Mucosa of rectum (tissue), 2 donors: ENCODE measurements at regions not wholly inside any gene's neighbourhood (a gene's known extent, or its start where the extent isn't known, plus 50 kb on each side); places are given as distances from the start of the nearest gene placed in this dataset.

Experiments
- H3K27ac ChIP-seq, 2 donors: one replicate each; pipeline ENCODE4 v1.7.0; 2013; ENCODE audit warnings: inconsistent platforms in 2 of 2, low read depth in 2 of 2, low read length in 2 of 2
- H3K27me3 ChIP-seq, 2 donors: one replicate each; pipeline ENCODE4 v1.7.0; 2013; ENCODE audit warnings: low read length in 2 of 2; ENCODE audit not compliant: control insufficient read depth in 2 of 2, insufficient read depth in 2 of 2
- H3K36me3 ChIP-seq, 2 donors: one replicate each; pipeline ENCODE4 v1.7.0; 2013; ENCODE audit warnings: low read length in 2 of 2; ENCODE audit not compliant: control insufficient read depth in 2 of 2, insufficient read depth in 2 of 2
- H3K4me1 ChIP-seq, 2 donors: one replicate each; pipeline ENCODE4 v1.7.0; 2013; ENCODE audit warnings: low read length in 2 of 2, mild to moderate bottlenecking in 1 of 2; ENCODE audit not compliant: control insufficient read depth in 2 of 2, insufficient read depth in 2 of 2
- H3K4me3 ChIP-seq, 2 donors: one replicate each; pipeline ENCODE4 v1.7.0; 2013; ENCODE audit warnings: low read length in 2 of 2
- H3K9ac ChIP-seq, 2 donors: one replicate each; pipeline ENCODE4 v1.7.0; 2013; ENCODE audit warnings: low read length in 2 of 2, low read depth in 1 of 2, mild to moderate bottlenecking in 1 of 2
- H3K9me3 ChIP-seq, 2 donors: one replicate each; pipeline ENCODE4 v1.7.0; 2013; ENCODE audit warnings: low read length in 2 of 2; ENCODE audit not compliant: control insufficient read depth in 2 of 2
- donor health status: healthy.
- donor health status: Normal muscosa, but diverticular disease.

GRCh38 chr12:19778797-19779196 lies 339.5 kb downstream of the AEBP2 start:
- no peaks in the 10 kb centered on the region for H3K9me3 ChIP-seq
- H3K4me1 ChIP-seq = no peaks in the 10 kb centered on the region
- H3K27ac ChIP-seq = no peak overlapping the region
- H3K36me3 ChIP-seq = no peaks in the 10 kb centered on the region
- H3K9ac ChIP-seq = no peak overlapping the region
- H3K4me3 ChIP-seq = no peak overlapping the region
- no peaks in the 10 kb centered on the region for H3K27me3 ChIP-seq

DNA sequence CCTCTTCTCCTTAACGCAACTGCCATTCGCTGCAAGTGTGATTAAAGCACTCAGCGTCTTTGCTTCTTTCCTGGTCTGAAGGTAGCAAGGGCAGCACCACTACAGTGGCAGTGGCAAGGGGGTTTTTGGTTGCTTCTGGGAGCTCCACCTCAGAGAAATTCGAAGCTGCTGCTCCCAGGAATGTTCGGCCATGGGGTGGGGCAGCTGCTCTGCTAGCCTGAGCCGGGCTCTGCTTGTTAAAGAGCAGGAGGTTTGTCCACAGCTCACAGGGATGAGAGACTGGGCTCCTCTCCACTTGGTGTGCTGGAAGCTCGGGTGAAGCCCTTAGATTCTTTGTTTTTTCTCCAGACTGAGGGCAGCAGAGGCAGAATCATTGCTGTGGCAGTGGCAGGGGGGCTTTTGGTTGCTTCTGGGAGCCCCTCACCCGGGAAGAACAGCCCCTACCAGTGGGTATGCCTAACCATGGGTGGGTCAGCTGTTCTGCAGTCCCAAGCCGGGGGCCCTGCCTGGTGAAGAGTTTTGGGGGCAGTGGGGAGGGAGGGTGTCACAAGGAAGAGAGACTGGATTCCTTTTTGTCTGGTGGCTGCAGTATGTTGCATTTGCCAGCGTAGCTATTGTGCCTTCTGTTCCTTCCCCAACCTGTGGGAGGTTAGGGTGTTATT lies 340.2 kb downstream of the AEBP2 start:
- no peaks in the 10 kb centered on the region for H3K9me3 ChIP-seq
- H3K4me3 ChIP-seq = no peak overlapping the region
- H3K27ac ChIP-seq = no peak overlapping the region

GRCh38 chr12:19780460-19780859 lies 341.2 kb downstream of the AEBP2 start:
- Histone ChIP-seq H3K4me3 (no peak overlapping the region), H3K9ac (no peak overlapping the region), H3K36me3 (no peaks in the 10 kb centered on the region), H3K27me3 (no peaks in the 10 kb centered on the region), H3K4me1 (no peaks in the 10 kb centered on the region), H3K27ac (no peak overlapping the region), H3K9me3 (no peaks in the 10 kb centered on the region)

More for the DNA sequence above, 340.2 kb downstream of the AEBP2 start:
- H3K4me1 ChIP-seq = no peaks in the 10 kb centered on the region
- no peaks in the 10 kb centered on the region for H3K36me3 ChIP-seq
- no peak overlapping the region for H3K9ac ChIP-seq
- no peaks in the 10 kb centered on the region for H3K27me3 ChIP-seq

DNA sequence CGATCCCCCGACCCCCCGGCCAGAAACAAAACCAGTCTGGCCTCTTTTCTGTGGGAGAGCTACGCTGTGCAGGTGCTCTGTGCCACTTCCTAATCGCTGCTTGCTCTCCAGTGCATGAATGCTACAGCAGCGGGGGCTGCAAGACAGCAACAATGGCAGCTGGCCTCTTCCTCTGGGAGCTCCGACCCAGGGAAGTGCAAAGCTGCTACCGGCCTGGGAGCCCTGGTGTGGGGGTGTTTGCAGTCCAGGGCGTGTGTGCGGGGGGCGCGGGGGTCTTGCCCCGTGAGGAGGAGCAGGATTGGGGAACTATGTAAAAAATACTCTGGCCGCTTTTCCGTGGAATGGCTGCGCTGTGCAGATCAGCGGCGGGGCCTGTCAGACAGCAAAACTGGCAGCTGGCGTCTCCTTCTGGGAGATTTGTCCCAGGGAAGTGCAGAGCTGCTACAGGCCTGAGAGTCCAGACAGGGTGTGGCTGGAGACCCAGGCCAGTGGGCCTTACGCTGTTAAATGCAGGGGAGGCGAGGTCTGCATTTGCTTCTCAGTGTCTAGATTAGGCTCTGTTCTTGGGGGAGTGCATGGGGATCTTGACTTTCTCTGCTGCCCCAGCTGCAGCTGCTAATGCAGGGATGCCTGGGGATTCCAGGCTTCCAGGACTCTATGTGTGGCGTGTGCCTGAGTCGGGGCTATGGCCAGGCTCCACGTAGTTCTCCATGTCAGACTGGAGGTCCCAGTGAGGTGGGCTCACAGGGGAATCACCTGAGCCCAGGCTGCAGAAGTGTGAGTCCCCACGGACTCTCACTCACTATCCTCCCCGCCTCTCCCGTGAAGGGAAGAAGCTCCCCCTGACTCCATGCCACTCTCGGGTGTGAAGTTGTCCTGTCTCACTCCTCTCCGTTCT lies 344.5 kb downstream of the AEBP2 start:
- Histone ChIP-seq H3K9me3 (no peaks in the 10 kb centered on the region), H3K9ac (no peak overlapping the region), H3K27me3 (no peaks in the 10 kb centered on the region), H3K36me3 (no peaks in the 10 kb centered on the region), H3K4me1 (no peaks in the 10 kb centered on the region), H3K4me3 (no peak overlapping the region), H3K27ac (no peak overlapping the region)

GRCh38 chr12:19792028-19792427 lies 352.7 kb downstream of the AEBP2 start:
- no peaks in the 10 kb centered on the region for H3K36me3 ChIP-seq
- no peak overlapping the region for H3K27ac ChIP-seq
- no peak overlapping the region for H3K4me3 ChIP-seq

GRCh38 chr12:19794116-19794515 lies 354.8 kb downstream of the AEBP2 start:
- no peaks in the 10 kb centered on the region for H3K36me3 ChIP-seq
- no peak overlapping the region for H3K27ac ChIP-seq
- no peak overlapping the region for H3K9ac ChIP-seq
- no peaks in the 10 kb centered on the region for H3K27me3 ChIP-seq
- no peaks in the 10 kb centered on the region for H3K9me3 ChIP-seq
- H3K4me1 ChIP-seq = no peaks in the 10 kb centered on the region
- no peak overlapping the region for H3K4me3 ChIP-seq

More at GRCh38 chr12:19792028-19792427, 352.7 kb downstream of the AEBP2 start:
- Histone ChIP-seq H3K9me3 (no peaks in the 10 kb centered on the region), H3K4me1 (no peaks in the 10 kb centered on the region), H3K9ac (no peak overlapping the region), H3K27me3 (no peaks in the 10 kb centered on the region)

- H3K27me3 ChIP-seq = no peaks in the 10 kb centered on the region
- no peak overlapping the region for H3K9ac ChIP-seq
- H3K4me1 ChIP-seq = no peaks in the 10 kb centered on the region
- no peak overlapping the region for H3K4me3 ChIP-seq
- no peaks in the 10 kb centered on the region for H3K36me3 ChIP-seq
- no peak overlapping the region for H3K27ac ChIP-seq
- no peaks in the 10 kb centered on the region for H3K9me3 ChIP-seq
Measured at GRCh38 chr12:19799216-19799615, 359.9 kb downstream of the AEBP2 start.

- no peak overlapping the region for H3K4me3 ChIP-seq
- no peak overlapping the region for H3K9ac ChIP-seq
- H3K9me3 ChIP-seq = no peaks in the 10 kb centered on the region
- no peaks in the 10 kb centered on the region for H3K36me3 ChIP-seq
- no peaks in the 10 kb centered on the region for H3K4me1 ChIP-seq
- no peak overlapping the region for H3K27ac ChIP-seq
- no peaks in the 10 kb centered on the region for H3K27me3 ChIP-seq
Measured at GRCh38 chr12:19799895-19800602, 360.8 kb downstream of the AEBP2 start.

DNA sequence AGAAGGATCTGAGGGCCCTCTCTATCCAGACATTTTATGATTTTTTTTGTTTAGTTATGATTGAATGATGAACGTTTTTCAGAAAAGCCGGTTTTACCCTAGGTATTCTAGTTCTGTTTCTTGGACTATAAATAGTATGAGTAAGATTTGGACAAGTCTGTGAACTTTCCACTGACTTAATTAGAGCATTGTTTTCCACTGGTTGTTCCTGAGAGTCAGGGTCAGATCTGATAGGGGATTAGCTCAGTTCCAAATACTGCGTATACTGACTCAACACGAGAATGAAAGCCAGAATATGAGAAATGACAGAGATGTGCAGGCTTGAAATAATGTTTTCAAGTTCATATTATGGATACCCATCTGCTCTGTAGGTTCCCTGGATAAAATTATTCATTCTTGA lies 361.6 kb downstream of the AEBP2 start:
- Histone ChIP-seq H3K36me3 (no peaks in the 10 kb centered on the region), H3K27ac (no peak overlapping the region), H3K9me3 (no peaks in the 10 kb centered on the region), H3K27me3 (no peaks in the 10 kb centered on the region), H3K4me3 (no peak overlapping the region), H3K4me1 (no peaks in the 10 kb centered on the region), H3K9ac (no peak overlapping the region)

DNA sequence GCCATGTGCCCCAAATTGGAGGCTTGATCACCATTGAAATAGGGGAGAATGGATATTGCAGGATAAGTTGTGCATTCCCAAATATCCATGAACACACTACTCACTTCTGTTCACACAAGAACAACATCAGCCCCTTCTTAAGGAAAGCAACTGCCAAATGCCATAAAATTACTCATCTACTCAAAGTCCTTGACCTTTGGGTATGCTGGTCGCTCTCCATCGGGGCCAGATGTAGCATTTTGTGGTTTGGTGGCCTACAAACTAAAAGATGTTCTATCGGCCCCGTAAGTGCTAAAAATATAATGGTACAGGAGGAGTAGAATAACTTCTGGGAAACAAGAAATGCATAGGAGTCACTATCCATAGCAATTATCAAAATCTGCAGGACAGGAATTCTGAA lies 362.6 kb downstream of the AEBP2 start:
- H3K4me3 ChIP-seq = no peak overlapping the region
- H3K36me3 ChIP-seq = no peaks in the 10 kb centered on the region
- H3K27ac ChIP-seq = no peak overlapping the region
- no peaks in the 10 kb centered on the region for H3K27me3 ChIP-seq
- H3K9ac ChIP-seq = no peak overlapping the region
- no peaks in the 10 kb centered on the region for H3K4me1 ChIP-seq
- H3K9me3 ChIP-seq = no peaks in the 10 kb centered on the region
